RWPE1 (cell line): ENCODE measurements at regions not wholly inside any gene's neighbourhood (a gene's known extent, or its start where the extent isn't known, plus 50 kb on each side); places are given as distances from the start of the nearest gene placed in this dataset.

ENCODE experiments used
- CTCF ChIA-PET: fragments of 350-600 bp; sonication (Branson Sonifier 250); formaldehyde crosslinking; extraction: SDS; loops from one replicate; lab custom pipeline; 2021; lab: Yijun Ruan, JAX
- POLR2A ChIA-PET: fragments of 400-600 bp; formaldehyde crosslinking; extraction: SDS; loops from one replicate; lab custom pipeline; 2020; ENCODE audit warnings: antibody characterized with exemption; ENCODE audit not compliant: low non-redundant PET; lab: Yijun Ruan, JAX
- DNase-seq: peaks from one replicate; pipeline ENCODE4 v3.0.0; 2012; ENCODE audit warnings: low spot score
- H3K27ac ChIP-seq: fragments of 450-650 bp; 2 replicates; pipeline ENCODE4 v1.5.1; 2017
- CTCF ChIP-seq: fragments of 450-650 bp; conservative IDR thresholded peaks from 2 replicates; pipeline ENCODE4 v1.5.1; 2017; ENCODE audit warnings: low read depth, mild to moderate bottlenecking

- POLR2A ChIA-PET: no interaction called here
- CTCF ChIA-PET: no interaction called here
- H3K27ac ChIP-seq: no peak overlapping the region
- no peak for TF ChIP-seq CTCF
- DNase-seq: no peak
These were observed 222.1 kb upstream of the DEFB112 start for GRCh38 chr6:50271817-50272216.

- H3K27ac ChIP-seq: no peak overlapping the region
- DNase-seq: no peak
- TF ChIP-seq CTCF: no peak
- CTCF ChIA-PET: no interaction called here
- POLR2A ChIA-PET: no interaction called here
These were observed 222.9 kb upstream of the DEFB112 start for GRCh38 chr6:50272611-50273010.

GRCh38 chr6:50276771-50277261, 227.1 kb upstream of the DEFB112 start:
- CTCF ChIA-PET: interaction anchor here (0.6 to 0.7 kb wide), 2 partner anchors 11 to 1473 kb away, joined by 3 to 5 read pairs; no protein-coding TSS in a partner anchor
- POLR2A ChIA-PET: no interaction called here
- DNase-seq: no peak
- H3K27ac ChIP-seq: no peak overlapping the region
- no peak for TF ChIP-seq CTCF

GRCh38 chr6:50277774-50278173, 228.0 kb upstream of the DEFB112 start:
- DNase-seq: no peak
- no peak overlapping the region for H3K27ac ChIP-seq
- ChIA-PET CTCF (interaction anchor here (0.7 kb wide), 1 partner anchor 9 kb away, joined by 4 read pairs; no protein-coding TSS in a partner anchor), POLR2A (no interaction called here)
- TF ChIP-seq CTCF: no peak

- TF ChIP-seq CTCF: no peak
- no peak for DNase-seq
- no peak overlapping the region for H3K27ac ChIP-seq
- POLR2A ChIA-PET: no interaction called here
- CTCF ChIA-PET: no interaction called here
These were observed 228.9 kb upstream of the DEFB112 start for GRCh38 chr6:50278663-50279062.

- CTCF ChIA-PET: no interaction called here
- no peak for DNase-seq
- H3K27ac ChIP-seq: no peak overlapping the region
- POLR2A ChIA-PET: no interaction called here
- no peak for TF ChIP-seq CTCF
These were observed 236.0 kb upstream of the DEFB112 start for GRCh38 chr6:50285735-50286134.
